ENCODE measurements at regions not wholly inside any gene's neighbourhood (a gene's known extent, or its start where the extent isn't known, plus 50 kb on each side); places are given as distances from the start of the nearest gene placed in this dataset.

DNA sequence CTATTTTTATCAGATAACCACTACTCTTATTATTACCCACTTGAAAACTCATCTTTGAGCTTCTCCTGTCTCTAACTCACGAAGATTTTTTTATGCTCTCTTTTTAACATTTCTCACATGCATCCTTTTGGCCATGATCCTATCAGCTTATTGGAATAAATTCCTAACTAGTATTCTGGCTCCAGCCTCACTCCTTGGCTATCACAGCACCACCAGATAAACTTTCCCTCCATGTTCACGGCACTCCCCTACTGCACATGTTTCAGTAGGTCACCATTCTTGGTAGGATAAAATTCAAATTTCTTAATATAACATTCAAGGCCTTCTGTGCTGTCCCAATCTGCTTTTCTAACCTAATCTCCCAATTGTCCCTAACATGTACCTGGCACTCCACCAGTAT is 186.6 kb upstream of the UBASH3B start:
- POLR2A ChIA-PET = no interaction called here
- no peak for FAIRE-seq
- 33% methylated on average over 2 of the region's 2 CpGs for WGBS (ENCODE audit: missing lambda C conversion rate)

GRCh38 chr11:122463530-122463929 is 192.0 kb upstream of the UBASH3B start:
- no peak for FAIRE-seq
- no peaks in the 10 kb centered on the region for H3K9me3 ChIP-seq
- no peak overlapping the region for H3K27ac ChIP-seq
- H3K4me2 ChIP-seq = no peak overlapping the region
- H3K4me3 ChIP-seq = no peak overlapping the region
- TF ChIP-seq, protein P1, sequence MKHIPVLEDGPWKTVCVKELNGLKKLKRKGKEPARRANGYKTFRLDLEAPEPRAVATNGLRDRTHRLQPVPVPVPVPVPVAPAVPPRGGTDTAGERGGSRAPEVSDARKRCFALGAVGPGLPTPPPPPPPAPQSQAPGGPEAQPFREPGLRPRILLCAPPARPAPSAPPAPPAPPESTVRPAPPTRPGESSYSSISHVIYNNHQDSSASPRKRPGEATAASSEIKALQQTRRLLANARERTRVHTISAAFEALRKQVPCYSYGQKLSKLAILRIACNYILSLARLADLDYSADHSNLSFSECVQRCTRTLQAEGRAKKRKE (CRISPR knock-in tag; IDR thresholded peaks at IDR 0.05; ENCODE audit: low read depth) = no peak
- TF ChIP-seq, protein P2, sequence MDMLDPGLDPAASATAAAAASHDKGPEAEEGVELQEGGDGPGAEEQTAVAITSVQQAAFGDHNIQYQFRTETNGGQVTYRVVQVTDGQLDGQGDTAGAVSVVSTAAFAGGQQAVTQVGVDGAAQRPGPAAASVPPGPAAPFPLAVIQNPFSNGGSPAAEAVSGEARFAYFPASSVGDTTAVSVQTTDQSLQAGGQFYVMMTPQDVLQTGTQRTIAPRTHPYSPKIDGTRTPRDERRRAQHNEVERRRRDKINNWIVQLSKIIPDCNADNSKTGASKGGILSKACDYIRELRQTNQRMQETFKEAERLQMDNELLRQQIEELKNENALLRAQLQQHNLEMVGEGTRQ (IDR thresholded peaks at IDR 0.05) = no peak
- TF ChIP-seq HOXB13 (CRISPR knock-in tag; IDR thresholded peaks at IDR 0.05; ENCODE audit: low read depth) (no peak), E2F6 (IDR thresholded peaks at IDR 0.05; ENCODE audit: borderline replicate concordance, low read depth) (no peak), NFE2L2 (conservative IDR thresholded peaks at IDR 0.05; ENCODE audit: low read length) (no peak), PBX3 (IDR thresholded peaks at IDR 0.05) (no peak), RNF2 (IDR thresholded peaks at IDR 0.05; ENCODE audit: borderline replicate concordance, low read depth) (no peak), RFX5 (IDR thresholded peaks at IDR 0.05) (no peak), FOXS1 (CRISPR knock-in tag; IDR thresholded peaks at IDR 0.05) (no peak), JUNB (IDR thresholded peaks at IDR 0.05) (no peak), RARB (CRISPR knock-in tag; IDR thresholded peaks at IDR 0.05) (no peak), ELK1 (IDR thresholded peaks at IDR 0.05; ENCODE audit: low read depth, low read length) (no peak), HOXA7 (CRISPR knock-in tag; IDR thresholded peaks at IDR 0.05) (no peak), SREBF2 (IDR thresholded peaks at IDR 0.05) (no peak)
- no peaks in the 10 kb centered on the region for H3K4me1 ChIP-seq
- ChIA-PET POLR2A (no interaction called here), CTCF (no interaction called here)
- no peak for ATAC-seq
- DNase-seq (ENCODE audit: low read depth in 1 of 2, low spot score in 1 of 2) = no peak

More for the DNA sequence above, 186.6 kb upstream of the UBASH3B start:
- TF ChIP-seq HEYL (CRISPR knock-in tag; IDR thresholded peaks at IDR 0.05) (no peak), CBX8 (IDR thresholded peaks at IDR 0.05) (no peak), CEBPB (IDR thresholded peaks at IDR 0.05) (no peak), RAD21 (conservative IDR thresholded peaks at IDR 0.05 in 1 of 2, IDR thresholded peaks at IDR 0.05 in 1 of 2) (no peak), NPAS2 (CRISPR knock-in tag; IDR thresholded peaks at IDR 0.05; ENCODE audit: borderline replicate concordance) (no peak), JUN (IDR thresholded peaks at IDR 0.05) (no peak), HDAC2 (IDR thresholded peaks at IDR 0.05) (no peak), CHD2 (IDR thresholded peaks at IDR 0.05; ENCODE audit: low read length, partially characterized antibody) (no peak), KDM1A (IDR thresholded peaks at IDR 0.05; ENCODE audit: low read depth) (no peak)
- Histone ChIP-seq H3K4me3 (no peak overlapping the region), H3K4me1 (no peaks in the 10 kb centered on the region), H3K4me2 (no peak overlapping the region), H3K9me3 (no peaks in the 10 kb centered on the region), H3K27ac (no peak overlapping the region)
- CTCF ChIA-PET = no interaction called here
- DNase-seq (ENCODE audit: low read depth in 1 of 2, low spot score in 1 of 2) (no peak), ATAC-seq (no peak)

All from A549 (cell line).